H1 (cell line): ENCODE measurements at regions not wholly inside any gene's neighbourhood (a gene's known extent, or its start where the extent isn't known, plus 50 kb on each side); places are given as distances from the start of the nearest gene placed in this dataset.

Source experiments
- BRCA1 ChIP-seq: IDR thresholded peaks from 2 replicates; pipeline ENCODE4 v1.6.1; 2012; ENCODE audit warnings: low read depth, low read length, improper control_type of control experiment
- CEBPB ChIP-seq: IDR thresholded peaks from 2 replicates; pipeline ENCODE4 v1.6.1; 2012; ENCODE audit warnings: low read depth, low read length
- CTCF ChIP-seq, 3 experiments: IDR thresholded peaks; 1 replicate in 2 of 3; 2 replicates in 1 of 3; pipeline versions ENCODE4 v1.5.1 to v1.6.1; 2011; ENCODE audit warnings: low read length in 3 of 3, mild to moderate bottlenecking in 3 of 3, inconsistent platforms in 2 of 3, low read depth in 1 of 3, moderate library complexity in 1 of 3; ENCODE audit not compliant: insufficient read depth in 1 of 3; ENCODE audit errors: control extremely low read depth in 1 of 3
- EP300 ChIP-seq, 2 experiments: IDR thresholded peaks; 1 replicate in 1 of 2; 2 replicates in 1 of 2; pipeline ENCODE4 v1.6.1; 2011 to 2012; ENCODE audit warnings: low read depth in 2 of 2, low read length in 2 of 2, mild to moderate bottlenecking in 2 of 2, borderline replicate concordance in 1 of 2, inconsistent platforms in 1 of 2, moderate library complexity in 1 of 2
- HDAC2 ChIP-seq, 2 experiments: fragments of 300-600 bp in 1 of 2; sonication (generic) in 1 of 2; IDR thresholded peaks; 2 replicates each; pipeline ENCODE4 v1.6.1; 2011 to 2012; ENCODE audit warnings: low read depth in 2 of 2, low read length in 2 of 2, mild to moderate bottlenecking in 2 of 2, moderate library complexity in 2 of 2, borderline replicate concordance in 1 of 2, inconsistent platforms in 1 of 2
- POLR2A ChIP-seq, 2 experiments: IDR thresholded peaks; 1 replicate in 1 of 2; 2 replicates in 1 of 2; pipeline ENCODE4 v1.6.1; 2011; ENCODE audit warnings: low read depth in 2 of 2, low read length in 2 of 2, mild to moderate bottlenecking in 2 of 2; ENCODE audit errors: control extremely low read depth in 1 of 2
- POLR2AphosphoS5 ChIP-seq: IDR thresholded peaks from 2 replicates; pipeline ENCODE4 v1.6.1; 2011; ENCODE audit warnings: low read depth, low read length
- SIN3A ChIP-seq, 2 experiments: IDR thresholded peaks in 1 of 2; conservative IDR thresholded peaks in 1 of 2; 2 replicates each; pipeline ENCODE4 v1.6.1; 2011 to 2012; ENCODE audit warnings: low read length in 2 of 2, improper control_type of control experiment in 1 of 2, low read depth in 1 of 2, mild to moderate bottlenecking in 1 of 2
- SUZ12 ChIP-seq: fragments of 200-600 bp; sonication (generic); IDR thresholded peaks from 2 replicates; pipeline ENCODE4 v1.6.1; 2012; ENCODE audit warnings: mild to moderate bottlenecking, inconsistent platforms, low read length, moderate library complexity, mixed read lengths
- TAF1 ChIP-seq: IDR thresholded peaks from 2 replicates; pipeline ENCODE4 v1.6.1; 2011; ENCODE audit warnings: mild to moderate bottlenecking, low read depth, low read length
- TCF12 ChIP-seq: IDR thresholded peaks from 2 replicates; pipeline ENCODE4 v1.6.1; 2011; ENCODE audit warnings: low read depth, mild to moderate bottlenecking, low read length
- TEAD4 ChIP-seq: IDR thresholded peaks from 2 replicates; pipeline ENCODE4 v1.6.1; 2012; ENCODE audit warnings: low read depth, low read length, inconsistent platforms, mixed read lengths

DNA sequence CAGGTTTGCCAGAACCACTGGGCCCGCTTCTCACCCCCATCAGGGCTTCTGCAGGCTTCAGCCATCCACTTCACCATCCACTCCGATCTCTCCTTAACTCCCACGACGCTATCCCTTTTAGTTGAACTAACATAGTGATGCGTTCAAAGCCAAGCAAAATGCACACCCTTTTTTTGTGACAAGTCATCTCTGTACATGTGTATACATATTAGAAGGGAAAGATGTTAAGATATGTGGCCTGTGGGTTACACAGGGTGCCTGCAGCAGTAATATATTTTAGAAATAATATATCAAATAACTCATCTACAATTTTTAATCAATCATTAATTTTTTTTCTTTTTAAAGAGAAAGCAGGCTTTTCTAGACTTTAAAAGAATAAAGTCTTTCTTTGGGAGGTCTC is 114.6 kb downstream of the NBPF12 start:
- TF ChIP-seq SUZ12 (no peak), CTCF (IDR thresholded peaks at IDR 0.05; ENCODE audit: control extremely low read depth in 1 of 3, insufficient read depth in 1 of 3, low read depth in 1 of 3, low read length in 3 of 3) (no peak), CEBPB (no peak), TEAD4 (no peak), SIN3A (conservative IDR thresholded peaks at IDR 0.05 in 1 of 2, IDR thresholded peaks at IDR 0.05 in 1 of 2; ENCODE audit: low read depth in 1 of 2, low read length in 2 of 2) (no peak), EP300 (IDR thresholded peaks at IDR 0.05; ENCODE audit: borderline replicate concordance in 1 of 2, low read depth in 2 of 2, low read length in 2 of 2) (no peak), POLR2A (IDR thresholded peaks at IDR 0.05; ENCODE audit: control extremely low read depth in 1 of 2, low read depth in 2 of 2, low read length in 2 of 2) (no peak), HDAC2 (IDR thresholded peaks at IDR 0.05; ENCODE audit: borderline replicate concordance in 1 of 2, low read depth in 2 of 2, low read length in 2 of 2) (no peak), POLR2AphosphoS5 (no peak), BRCA1 (no peak), TAF1 (no peak), TCF12 (no peak)
